ENCODE measurements at regions not wholly inside any gene's neighbourhood (a gene's known extent, or its start where the extent isn't known, plus 50 kb on each side); places are given as distances from the start of the nearest gene placed in this dataset.

DNA sequence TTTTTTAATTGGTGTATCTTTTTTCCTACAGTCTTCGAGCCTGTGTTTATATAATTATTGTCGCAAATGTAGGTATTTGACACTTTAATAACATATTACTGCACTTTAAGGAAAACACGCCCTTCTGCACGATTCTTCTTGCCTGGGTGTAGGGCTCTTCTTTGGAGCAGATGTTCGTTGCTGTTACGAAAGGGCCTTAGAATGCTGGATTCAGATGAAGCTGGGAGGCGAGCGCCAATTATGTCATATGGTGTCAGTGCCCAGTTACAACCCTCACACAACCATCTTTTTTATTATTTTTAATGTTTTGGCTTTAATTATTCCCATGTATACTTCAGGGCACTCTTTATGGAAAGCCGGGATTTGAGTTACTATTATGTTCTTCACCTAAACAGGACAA, 553.0 kb downstream of the EBF1 start:
- TF ChIP-seq, protein P1, sequence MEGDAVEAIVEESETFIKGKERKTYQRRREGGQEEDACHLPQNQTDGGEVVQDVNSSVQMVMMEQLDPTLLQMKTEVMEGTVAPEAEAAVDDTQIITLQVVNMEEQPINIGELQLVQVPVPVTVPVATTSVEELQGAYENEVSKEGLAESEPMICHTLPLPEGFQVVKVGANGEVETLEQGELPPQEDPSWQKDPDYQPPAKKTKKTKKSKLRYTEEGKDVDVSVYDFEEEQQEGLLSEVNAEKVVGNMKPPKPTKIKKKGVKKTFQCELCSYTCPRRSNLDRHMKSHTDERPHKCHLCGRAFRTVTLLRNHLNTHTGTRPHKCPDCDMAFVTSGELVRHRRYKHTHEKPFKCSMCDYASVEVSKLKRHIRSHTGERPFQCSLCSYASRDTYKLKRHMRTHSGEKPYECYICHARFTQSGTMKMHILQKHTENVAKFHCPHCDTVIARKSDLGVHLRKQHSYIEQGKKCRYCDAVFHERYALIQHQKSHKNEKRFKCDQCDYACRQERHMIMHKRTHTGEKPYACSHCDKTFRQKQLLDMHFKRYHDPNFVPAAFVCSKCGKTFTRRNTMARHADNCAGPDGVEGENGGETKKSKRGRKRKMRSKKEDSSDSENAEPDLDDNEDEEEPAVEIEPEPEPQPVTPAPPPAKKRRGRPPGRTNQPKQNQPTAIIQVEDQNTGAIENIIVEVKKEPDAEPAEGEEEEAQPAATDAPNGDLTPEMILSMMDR (IDR thresholded peaks at IDR 0.05): no peak
- no peak for TF ChIP-seq POLR2A (IDR thresholded peaks at IDR 0.05)
